GM18517 (cell line): ENCODE measurements at regions not wholly inside any gene's neighbourhood (a gene's known extent, or its start where the extent isn't known, plus 50 kb on each side); places are given as distances from the start of the nearest gene placed in this dataset.
"Not testable (repeated sequence)": the region's sequence is repeated elsewhere in the genome, so short reads cannot be mapped to it uniquely, and the experiment has no call there.

ENCODE experiments used
- ATAC-seq: cut with Tn5 transposase; IDR thresholded peaks from one replicate; pipeline ENCODE4 v1.9.1; 2021; ENCODE audit warnings: mild to moderate bottlenecking, moderate library complexity; ENCODE audit not compliant: unreplicated experiment

- ATAC-seq, result not testable (repeated sequence)
These were observed 265.5 kb downstream of the POTEB3 start for GRCh38 chr15:21174761-21175160.

- not testable (repeated sequence) for ATAC-seq
These were observed 285.3 kb upstream of the POTEB2 start for GRCh38 chr15:21151203-21151966.

GRCh38 chr15:21148136-21148535, 282.0 kb upstream of the POTEB2 start:
- not testable (repeated sequence) for ATAC-seq

DNA sequence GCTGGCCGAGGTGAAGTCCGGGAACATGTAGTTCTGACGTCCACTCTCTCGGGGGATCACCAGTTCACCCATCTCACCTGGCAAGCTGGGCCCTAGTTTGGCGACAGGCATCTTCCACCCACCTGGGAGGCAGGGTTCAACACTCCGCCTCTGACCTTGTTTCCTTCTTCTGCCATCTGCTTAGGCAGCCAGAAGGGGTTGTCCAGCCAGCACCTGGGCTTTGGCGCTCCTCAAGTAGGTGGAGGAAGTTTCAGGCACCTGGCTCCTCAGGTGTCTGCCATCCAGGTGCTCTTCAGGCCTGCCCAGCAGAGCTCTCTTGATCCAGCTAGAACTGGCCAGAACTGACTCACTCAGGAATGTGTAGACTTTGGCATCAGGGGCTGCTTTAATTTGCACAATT, 267.8 kb upstream of the POTEB2 start:
- not testable (repeated sequence) for ATAC-seq

GRCh38 chr15:21112271-21113053, 246.3 kb upstream of the POTEB2 start:
- ATAC-seq, result not testable (repeated sequence)

GRCh38 chr15:21111861-21112260, 245.7 kb upstream of the POTEB2 start:
- ATAC-seq, result not testable (repeated sequence)

- not testable (repeated sequence) for ATAC-seq
These were observed 245.1 kb upstream of the POTEB2 start for GRCh38 chr15:21111172-21111571.

- not testable (repeated sequence) for ATAC-seq
These were observed 244.2 kb upstream of the POTEB2 start for GRCh38 chr15:21110187-21110804.

GRCh38 chr15:21108384-21108783, 242.3 kb upstream of the POTEB2 start:
- not testable (repeated sequence) for ATAC-seq

- ATAC-seq, result not testable (repeated sequence)
These were observed 241.6 kb upstream of the POTEB2 start for GRCh38 chr15:21107399-21108381.

DNA sequence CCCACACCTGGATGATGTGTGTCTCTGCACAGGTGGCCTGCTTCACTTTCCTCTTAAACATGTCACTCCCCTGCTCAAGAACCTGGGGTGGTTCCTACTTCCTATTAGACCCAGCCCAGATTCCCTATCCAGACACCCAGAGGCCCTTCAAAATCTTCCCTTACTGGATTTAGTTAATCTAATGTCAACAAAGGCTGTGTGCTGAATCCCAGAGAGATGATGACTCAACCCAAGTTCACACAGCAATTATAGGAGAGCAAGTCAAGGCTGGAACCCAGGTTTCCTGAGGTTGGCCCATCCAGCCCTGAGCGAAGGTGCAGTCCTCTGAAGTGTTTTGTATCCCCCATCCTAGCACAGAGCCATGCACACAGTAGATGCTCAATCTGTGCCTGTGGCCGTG, 230.5 kb upstream of the POTEB2 start:
- ATAC-seq, result not testable (repeated sequence)

- ATAC-seq, result not testable (repeated sequence)
These were observed 213.4 kb upstream of the POTEB2 start for GRCh38 chr15:21079544-21079943.

- not testable (repeated sequence) for ATAC-seq
These were observed 202.8 kb upstream of the POTEB2 start for GRCh38 chr15:21068917-21069316.

DNA sequence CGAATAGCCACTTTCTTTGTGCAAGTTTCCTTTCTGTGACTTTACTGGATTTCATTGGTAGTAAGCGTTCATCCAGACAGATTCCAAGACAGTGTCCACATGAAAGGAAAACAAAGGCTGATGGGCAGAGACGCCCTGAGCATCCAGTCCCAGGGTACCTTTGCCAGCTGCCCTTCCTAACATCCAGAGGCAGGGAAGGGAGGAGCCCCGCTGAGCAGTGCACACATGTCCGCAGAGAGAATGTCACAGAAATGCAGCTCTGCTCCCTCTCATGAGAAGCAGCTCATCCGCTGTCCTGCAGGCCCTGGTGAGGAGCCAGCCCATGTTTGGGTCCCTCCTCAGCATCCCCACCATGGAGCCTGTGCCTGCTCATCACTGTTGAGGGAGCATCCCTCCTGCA, 197.4 kb upstream of the POTEB2 start:
- not testable (repeated sequence) for ATAC-seq

DNA sequence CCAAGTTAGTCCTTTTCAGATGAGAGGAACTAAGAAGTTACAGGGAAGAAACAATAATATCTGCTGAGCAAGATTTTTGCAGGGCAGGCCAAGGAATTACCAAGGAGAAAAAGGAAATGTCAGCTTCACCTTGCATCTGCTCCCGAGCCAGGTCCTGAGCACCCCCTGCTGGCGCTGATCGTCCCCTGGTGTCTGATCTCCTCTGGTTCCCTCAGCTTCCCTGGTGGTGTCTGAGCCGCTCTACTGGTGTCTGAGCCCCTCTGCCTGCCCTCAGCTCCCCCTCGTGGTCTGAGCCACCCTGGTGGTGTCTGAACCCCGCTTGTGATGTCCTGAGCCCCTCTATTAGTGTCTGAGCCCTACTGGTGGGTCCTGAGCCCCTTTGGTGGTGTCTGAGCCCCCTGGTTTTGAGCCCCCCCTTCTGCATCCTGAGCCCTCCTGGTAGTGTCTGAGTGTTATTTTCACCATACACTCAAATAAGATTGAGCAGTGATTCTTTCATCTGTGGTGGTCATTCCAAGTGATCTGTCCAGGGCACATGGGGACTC, 196.6 kb upstream of the POTEB2 start:
- not testable (repeated sequence) for ATAC-seq

DNA sequence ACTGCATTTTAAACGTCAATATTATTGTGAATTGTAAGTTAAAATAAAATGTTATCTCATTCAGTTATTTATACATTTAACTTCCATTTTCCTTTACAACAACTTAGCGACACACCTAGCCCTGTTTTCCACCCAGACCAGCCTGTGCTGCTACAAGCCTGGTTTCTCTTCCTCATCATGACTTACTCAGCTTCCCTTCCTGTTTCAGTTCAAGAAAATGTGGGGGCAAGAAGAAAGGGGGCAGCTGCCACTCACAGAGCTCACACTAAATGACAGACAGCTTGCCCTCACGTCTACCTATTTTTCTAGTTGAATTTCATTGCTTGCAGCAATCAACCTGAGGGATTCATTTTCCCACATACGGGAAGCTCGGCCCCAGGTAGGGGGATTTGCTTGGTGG, 185.8 kb upstream of the POTEB2 start:
- not testable (repeated sequence) for ATAC-seq

DNA sequence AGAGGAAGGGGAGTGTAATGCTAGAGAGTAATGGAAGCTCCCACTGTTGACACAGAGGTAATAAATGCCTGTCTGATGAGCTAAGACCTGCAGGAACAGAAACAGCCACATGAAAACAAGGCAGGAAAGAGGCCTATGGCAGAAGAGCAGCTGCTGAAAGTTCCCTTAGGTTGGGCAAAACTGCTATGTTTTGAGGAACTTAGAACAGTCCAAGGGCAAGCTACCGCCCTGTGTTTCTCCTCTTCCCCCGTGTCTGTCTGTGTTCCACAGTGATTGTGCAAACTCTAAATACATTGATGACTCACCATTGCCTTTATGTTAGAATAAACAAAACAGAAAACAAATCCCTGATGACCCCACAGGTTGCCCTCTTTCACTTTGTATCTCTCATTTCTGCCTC, 165.6 kb upstream of the POTEB2 start:
- not testable (repeated sequence) for ATAC-seq

GRCh38 chr15:21029001-21029400, 162.9 kb upstream of the POTEB2 start:
- not testable (repeated sequence) for ATAC-seq

DNA sequence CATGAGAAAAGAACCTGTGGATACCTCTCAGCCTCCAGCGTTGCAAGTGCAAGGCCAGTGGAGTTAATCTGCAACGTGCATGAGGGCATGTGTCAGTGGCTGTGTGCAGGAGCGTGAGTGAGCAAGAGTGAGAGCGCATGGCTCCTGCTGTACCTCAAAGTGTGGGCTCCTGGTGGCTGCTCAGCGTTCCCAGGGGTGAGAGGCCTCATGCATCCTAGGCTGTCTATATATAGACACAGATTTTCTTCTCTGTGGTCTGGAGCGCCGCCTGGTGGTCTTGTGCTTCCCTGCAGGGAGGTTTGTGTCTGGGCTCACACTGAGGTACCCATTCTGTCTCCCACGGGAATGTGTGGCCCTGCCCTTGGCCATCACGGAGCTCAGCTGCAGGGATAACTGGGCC, 161.8 kb upstream of the POTEB2 start:
- ATAC-seq, result not testable (repeated sequence)

DNA sequence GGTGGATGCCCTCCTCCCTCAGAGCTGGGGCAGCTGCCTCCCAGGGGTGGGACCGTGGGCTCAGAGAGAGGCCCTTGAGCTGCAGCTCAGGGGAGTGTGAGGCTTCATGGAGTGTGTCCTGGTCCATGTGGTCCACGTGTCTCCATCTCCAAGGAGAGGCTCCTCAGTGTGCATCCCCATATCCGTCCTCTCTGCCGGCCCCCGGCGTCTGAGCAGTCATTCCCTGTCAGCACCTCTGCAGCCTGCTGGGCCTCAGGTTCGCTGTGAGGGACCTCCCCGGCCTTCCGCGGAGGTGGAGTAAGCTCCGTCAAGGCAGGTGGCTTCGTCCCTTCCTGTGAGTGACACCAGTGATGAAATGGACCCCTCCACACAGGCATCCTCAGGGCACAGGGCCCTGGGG, 160.7 kb upstream of the POTEB2 start:
- not testable (repeated sequence) for ATAC-seq
